ENCODE measurements at regions not wholly inside any gene's neighbourhood (a gene's known extent, or its start where the extent isn't known, plus 50 kb on each side); places are given as distances from the start of the nearest gene placed in this dataset.

DNA sequence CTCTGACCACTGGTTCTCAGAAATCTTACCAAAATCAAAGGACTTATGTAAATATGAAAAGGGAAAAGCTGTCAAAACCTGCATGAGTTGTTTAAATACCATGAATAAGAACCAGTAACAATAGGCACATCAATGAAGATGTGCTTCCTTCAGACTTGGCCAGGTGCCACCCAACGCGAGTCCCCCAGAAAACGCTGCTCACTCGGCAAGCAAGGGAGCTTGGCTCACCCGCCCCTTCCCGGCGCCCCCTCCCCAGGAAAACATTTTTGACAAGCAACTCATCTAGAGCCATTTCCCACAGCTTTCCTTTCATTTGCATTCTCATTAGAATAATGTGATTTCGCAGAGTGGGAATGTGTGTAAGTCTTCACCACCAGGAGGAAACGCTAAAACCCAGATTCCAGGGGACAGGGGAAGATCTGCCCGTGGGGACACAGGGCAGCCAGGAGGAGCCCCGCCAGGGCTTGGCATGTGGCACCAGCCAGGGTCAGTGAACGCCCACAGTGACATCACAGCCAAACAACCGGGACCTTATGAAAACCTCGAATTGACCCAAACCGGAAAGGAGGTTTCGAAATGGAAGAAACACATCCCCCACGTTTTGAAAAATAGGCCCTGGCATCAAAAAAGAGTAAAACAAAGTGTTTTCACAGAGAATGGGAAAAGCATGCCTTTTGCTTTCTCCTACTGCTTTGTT lies 366.2 kb upstream of the TSHZ3 start:
- DNase-seq = no peak

DNA sequence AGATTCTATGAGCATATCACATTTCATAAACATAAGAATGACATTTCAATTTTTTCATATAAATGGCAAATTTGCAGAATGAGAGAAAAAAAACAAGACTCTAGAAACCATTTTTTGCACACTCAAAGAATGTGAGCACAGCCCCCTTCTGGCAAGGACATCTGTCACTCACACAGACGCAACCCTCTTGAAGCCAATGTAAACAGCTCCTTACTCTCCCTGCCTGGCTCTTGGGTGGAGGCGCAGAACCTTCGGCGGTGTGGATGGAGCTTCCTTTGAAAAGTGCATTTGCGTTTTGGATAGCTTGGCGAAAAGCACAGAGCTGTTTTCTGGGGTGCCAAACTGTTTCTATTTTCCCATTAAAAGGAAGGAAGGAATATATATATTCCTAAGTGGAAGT lies 367.6 kb upstream of the TSHZ3 start:
- no peak for DNase-seq

DNA sequence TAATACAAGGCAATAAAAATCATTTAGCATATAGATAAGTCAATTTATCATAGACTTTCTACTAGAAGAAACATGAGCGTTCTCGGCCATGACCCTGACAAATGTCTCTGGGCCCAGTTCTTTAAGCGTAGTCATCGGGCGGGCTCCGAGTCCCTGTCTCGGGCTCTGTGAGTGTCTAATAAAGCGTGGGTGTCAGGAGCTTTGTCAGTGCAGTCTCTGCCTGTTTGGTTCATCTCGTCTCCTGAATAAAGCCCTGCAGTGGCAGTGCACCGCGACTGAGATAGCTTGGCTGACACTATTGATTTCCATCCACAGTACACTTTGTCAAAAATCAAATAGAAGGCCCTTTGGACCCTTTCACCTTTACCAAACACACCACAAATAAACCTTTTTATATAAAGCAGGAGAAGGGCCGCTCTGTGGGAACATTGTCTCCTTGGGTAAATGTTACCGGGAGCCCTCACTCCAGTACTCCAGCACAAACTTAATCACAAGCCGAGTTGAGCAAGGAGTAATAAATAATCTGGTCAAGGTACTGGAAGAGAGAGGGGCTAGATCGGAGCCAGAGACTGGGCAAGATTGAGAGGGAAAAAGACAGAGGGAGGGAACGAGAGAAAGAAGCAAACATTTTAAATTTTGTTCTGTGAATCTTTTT lies 368.2 kb upstream of the TSHZ3 start:
- no peak for DNase-seq

DNA sequence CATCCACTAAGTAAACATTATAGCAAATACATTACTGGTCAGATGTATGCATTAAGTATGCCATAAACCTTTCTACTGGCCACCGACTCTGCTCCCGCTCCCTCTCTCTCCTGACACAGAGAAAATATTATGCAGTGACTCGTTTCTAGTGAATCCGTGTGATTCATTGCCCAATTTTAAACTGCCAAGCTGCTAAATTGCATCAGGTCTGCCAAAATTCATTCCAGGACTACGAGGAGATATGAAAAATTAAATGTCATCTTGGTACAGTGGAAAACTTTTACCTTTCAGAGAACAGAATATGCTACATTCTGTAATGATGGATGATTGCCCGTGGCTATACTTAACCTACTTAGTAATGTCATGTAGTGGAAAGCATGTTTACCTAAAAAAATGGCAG lies 368.8 kb upstream of the TSHZ3 start:
- DNase-seq = no peak

DNA sequence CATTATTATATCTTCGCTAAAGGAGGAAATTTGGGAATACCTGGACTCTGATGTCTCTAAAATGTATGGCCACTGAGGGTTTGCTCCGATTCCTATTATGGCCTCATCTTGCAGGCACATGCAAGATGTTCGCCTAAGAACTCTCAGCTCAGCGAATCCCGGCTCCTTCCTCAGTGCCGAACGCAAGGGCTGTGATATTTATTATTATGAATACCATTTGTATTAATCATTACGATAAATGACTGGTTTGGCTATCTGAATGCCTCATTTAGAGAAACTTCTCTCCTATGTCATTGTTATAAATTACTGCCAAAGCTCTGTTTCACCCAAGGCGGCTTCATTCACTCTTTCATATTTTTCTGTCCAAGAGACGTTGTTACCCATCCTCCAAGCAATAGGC lies 369.7 kb upstream of the TSHZ3 start:
- no peak for DNase-seq

DNA sequence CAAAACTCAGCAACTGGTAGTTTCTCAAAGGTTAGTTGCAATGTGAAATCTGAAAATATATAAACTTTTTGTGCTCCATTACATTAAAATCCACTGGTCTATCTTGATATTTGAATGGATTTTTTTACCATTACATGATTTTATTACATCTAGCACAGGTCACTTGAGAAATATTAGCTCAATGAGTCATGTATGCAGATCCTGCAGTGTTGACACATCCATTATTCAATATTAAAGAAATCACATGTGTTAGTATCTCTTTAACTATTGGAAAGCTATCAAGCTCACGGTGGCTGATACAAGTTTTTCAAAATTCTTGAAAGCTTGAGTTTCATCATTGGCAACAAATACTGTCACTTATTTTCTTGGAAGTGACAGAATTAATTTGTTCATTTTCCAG lies 373.9 kb upstream of the TSHZ3 start:
- no peak for DNase-seq

DNA sequence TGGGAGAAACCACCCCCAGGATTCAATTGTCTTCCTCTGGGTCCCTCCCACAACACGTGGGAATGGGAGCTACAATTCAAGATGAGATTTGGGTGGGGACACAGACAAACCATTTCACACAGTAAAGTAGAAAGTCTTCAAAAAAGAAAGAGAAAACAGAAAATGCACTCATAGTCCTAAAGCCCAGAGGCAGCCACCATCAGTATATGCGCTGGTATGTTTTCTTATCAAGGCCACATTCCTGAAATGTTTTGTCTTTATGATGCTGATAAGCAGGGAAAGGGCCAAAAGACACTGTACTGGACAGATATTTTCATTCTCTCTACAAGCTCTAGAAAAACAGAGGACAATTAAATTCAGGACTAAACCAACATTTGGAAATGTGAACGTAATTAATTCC lies 375.8 kb upstream of the TSHZ3 start:
- DNase-seq = no peak

DNA sequence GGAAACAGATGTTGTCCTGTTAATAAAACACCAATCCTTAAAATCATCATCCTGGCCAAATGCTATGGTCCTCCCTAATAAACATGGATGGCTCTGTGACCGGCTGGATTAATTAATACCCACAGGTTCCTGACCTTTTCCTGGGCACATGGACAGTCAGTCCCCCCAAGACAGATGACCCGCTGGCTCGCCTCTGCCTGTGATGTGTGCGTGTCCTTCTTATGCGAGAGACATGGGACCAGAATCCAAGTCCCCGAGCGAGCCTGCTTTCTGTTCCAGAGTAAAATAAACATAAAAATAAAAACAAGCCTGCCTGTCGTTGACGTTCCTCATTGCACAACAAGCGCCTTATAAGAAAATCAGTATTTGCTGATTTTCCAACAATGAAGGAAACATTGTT lies 378.3 kb upstream of the TSHZ3 start:
- DNase-seq = no peak

DNA sequence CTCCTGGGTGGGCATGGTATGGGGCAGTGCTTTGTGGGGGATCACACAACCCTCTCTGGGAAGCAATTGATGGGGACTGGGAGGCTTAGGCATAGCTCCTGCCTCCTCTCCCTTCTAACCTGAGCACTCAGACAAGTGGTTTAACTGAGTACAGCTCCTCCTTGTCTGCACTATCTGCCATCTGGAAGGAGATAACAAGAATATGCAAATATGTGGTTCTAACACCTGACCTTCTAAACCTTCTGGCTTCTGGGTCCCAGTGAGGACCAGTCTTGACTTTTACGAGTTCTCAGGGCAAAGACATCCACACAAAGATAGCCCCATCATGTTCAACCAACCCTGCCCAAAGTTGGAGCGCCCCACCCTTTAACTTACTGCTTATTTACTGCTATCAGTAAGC lies 381.0 kb upstream of the TSHZ3 start:
- DNase-seq = no peak

DNA sequence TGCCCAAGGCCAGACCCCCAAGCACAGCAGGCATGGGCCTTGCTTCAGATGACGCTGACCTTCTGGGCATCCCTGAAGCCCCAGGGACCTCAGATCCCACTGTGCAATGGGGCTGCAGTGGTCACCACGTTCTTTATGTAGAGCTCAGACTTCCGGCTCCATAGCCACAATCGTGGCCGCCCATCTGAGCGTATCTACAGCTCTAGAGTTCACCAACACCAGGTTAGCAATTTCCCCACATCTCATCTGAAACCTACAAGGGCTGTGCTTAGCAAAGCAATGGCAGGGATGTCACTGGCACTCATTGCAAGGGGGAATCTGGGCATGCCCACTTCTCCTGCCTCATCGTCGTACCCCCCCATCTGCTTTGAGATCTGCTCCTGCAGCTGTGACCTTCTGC lies 384.4 kb upstream of the TSHZ3 start:
- DNase-seq = no peak

DNA sequence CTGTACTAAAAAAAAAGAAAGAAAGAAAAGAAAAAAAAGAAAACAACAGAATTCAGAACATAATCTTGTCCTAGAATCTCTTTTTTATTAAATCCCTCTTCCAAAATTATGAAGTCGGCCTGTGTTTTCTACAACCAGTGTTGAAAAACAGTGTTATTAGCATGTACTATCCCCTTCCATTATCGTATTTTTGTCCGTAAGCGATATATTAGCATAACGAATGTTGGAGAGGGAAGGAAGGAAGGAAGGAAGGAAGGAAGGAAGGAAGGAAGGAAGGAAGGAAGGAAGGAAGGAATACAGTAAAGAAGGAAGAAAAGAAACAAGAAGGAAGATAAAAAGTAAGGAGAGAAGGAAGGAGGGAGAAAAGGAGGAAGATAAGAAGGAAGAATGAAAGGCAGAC lies 393.0 kb upstream of the TSHZ3 start:
- DNase-seq = no peak

DNA sequence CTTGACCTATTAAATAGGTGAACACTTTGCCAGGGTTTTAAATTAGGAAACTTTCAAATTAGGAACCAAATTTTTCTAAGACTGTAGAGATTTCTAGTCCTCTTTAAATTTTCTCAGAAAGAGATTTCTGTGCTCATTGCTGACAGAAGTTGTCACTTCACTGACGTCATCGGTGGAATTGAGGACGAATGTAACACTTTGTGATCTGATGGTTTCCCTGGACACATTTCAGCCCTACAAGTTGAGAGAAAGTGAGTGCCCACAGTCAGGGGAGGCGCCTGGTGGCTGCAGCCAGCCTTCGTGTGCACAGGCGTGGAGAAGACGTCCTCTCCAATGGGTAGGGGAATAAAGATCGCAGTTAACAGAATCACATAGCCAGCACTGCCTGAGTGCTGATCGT lies 396.5 kb upstream of the TSHZ3 start:
- DNase-seq = no peak

DNA sequence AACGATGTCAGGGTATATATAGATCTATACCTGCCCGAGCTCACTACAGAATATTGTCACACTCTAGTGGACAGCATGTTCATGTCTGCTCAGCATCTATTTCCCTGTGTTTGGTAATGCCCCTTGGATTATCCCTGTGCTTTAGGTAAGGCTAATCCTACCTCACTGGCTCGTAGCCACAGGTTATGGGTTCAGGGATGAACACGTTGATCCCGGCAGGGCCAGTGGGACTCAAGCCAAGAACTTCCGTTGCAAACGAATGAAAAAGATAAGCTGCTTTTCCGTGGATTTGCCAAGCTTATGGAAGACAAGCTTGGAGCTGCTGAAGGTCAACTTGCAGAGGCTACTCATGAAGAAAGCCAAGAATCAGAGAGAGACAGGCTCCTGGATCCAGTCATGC lies 400.0 kb upstream of the TSHZ3 start:
- DNase-seq = no peak

DNA sequence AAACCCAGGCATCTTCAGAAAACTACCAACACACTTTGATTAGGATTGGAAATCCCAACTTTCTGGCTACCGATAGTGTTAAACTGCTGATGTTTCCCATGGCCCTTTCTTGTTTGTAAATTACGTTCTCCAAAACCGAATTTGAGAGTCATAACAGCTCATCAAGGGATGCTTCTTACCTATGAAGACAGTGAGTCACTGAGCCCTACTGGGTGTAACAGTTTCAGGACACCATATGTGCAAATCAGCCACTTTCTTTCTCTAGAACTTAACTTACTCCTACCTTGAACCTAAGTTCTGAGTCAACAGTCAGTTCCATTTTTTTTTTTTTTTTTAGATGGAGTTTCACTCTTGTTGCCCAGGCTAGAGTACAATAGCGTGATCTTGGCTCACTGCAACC lies 410.1 kb upstream of the TSHZ3 start:
- no peak for DNase-seq

DNA sequence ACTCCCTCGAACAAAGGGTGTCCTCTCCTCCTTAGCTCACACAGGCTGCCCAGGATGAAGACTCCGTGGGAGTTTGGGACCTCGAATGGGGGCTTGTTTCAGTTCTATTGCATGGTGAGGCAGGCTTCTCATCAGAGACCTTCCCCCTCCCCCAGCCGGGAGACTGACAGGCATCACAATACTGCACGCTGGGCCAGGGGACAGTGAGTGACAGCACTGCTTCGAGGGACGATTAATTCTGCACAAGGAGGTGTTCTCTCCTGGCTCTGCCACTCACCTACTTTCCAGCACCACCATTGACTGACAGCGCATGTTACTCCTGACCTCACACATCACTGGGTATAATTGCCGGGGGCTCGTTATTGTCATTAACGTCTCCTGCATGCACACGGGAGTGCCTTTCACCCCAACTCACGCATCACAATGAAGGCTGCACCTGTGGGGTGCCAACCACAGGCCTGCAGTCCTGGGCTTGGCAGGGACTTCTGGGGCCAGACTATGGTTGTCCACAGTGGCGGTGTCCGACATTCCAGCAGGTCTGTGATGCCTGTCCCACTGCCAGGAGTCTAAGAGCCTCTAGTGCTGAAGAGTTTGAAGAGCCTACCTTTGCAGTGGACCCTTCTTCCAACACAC lies 412.2 kb upstream of the TSHZ3 start:
- no peak for DNase-seq

DNA sequence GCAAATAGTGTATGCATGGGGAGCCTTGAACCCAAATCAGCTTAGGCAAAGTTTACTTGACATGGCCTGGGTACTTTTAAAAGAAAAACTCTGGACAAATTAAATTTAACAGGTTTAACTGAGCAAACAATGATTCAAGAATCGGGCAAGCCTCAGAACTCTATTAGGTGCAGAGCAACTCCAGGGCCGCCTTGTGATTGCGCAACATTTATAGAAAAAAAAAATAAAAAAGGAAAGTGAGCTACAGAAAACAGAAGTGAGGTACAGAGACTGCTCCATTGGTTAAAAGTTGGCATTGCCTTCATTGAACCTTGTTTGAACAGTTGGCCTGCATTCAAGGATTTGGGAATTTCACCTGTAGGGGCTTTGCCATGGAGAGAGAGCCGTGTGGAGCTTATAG lies 421.0 kb upstream of the TSHZ3 start:
- no peak for DNase-seq

DNA sequence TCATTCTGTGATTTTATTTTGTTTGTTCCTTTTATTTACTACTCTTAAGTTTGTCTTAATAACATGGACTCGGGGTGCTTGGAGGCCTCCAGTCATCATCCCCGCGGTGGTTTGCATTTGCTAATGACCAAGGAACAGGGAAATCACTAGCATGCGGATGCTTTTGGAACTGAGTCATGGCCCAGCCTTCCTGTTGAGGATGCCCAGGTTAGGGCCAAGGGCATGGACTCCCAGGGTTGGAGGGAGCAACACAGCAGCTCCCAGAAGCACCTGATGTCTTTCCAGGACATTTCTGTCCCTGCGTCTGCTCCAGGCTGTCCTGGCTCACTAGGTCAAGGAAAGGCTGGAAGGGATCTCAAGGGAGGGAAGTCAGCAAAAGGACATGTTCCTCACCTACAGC lies 423.7 kb upstream of the TSHZ3 start:
- DNase-seq = no peak

DNA sequence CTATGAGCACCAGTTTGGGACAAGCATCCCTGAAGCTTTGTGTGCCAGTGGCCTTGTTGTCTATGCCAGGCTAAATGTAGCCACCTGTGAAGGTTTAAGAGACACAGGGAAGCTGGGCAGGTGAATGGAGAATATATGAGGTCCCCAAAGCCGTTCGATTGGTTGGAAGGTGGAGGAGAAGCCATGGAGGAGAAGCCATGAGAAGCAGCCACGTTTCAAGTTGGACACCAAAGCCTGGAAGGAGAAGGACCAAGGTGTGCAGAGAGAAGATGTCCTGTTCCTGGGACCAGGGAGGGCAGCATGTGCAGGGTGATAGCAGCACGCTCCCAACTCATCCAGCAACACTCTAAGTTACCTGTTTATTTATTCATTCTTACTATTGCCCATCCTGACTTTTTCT lies 432.3 kb upstream of the TSHZ3 start:
- DNase-seq = no peak

DNA sequence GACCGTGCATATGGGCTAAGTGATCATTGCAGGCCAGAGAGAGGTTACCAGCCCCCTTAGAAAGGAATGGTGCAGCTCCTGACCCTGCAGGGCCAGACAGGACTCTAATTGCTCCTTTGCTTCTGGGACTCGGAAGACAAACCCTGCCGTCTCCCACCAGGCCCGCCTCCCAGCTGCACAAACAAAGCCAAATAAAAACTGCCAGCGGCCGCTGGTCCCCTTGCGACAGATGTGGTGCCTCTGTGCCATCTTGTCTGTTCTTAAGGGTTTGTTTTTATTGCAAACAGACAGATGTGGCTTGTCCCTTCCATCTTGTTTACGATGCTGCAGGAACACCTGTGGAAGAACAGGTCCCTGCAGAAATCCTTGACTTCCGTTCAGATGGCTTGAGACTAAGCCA lies 434.4 kb upstream of the TSHZ3 start:
- no peak for DNase-seq

DNA sequence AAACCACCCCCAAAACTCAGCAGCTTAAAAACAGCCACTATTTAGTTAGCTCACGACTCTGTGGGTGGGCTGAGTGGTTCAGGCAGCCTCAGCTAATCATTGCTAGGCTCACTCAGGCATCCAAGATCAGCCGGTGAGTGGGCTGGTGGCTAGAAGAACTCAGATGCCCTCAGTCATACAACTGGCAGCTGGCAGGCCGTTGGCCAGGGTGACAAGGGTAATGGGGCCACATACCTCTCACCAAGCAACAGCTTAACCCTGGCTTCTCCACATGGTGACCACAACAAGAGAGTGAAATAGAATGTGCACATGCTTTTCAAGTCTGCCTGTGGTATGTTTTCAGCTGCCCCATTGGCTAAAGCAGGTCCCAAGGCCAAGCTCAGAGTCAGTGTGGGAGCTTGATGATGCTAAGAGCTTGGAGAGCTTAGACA lies 435.4 kb upstream of the TSHZ3 start:
- no peak for DNase-seq

DNA sequence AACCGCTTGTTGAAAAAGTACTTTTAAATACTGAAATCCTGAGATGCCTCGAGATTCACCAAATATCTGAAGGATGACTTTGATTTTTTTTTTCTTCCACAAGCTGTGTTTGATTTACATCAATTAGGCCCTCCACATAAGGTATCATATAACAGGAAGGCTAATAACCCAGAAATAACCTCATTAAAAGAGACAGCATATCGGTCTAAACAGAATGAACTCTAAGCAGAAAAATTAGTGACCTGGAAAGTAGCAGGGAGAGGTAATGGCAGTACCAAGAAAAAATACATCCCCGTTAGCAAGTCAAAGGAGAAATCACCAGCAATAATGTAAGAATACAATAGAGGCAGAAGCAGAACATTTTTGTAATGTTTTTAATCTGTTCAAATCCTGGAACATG lies 452.4 kb upstream of the TSHZ3 start:
- no peak for DNase-seq

DNA sequence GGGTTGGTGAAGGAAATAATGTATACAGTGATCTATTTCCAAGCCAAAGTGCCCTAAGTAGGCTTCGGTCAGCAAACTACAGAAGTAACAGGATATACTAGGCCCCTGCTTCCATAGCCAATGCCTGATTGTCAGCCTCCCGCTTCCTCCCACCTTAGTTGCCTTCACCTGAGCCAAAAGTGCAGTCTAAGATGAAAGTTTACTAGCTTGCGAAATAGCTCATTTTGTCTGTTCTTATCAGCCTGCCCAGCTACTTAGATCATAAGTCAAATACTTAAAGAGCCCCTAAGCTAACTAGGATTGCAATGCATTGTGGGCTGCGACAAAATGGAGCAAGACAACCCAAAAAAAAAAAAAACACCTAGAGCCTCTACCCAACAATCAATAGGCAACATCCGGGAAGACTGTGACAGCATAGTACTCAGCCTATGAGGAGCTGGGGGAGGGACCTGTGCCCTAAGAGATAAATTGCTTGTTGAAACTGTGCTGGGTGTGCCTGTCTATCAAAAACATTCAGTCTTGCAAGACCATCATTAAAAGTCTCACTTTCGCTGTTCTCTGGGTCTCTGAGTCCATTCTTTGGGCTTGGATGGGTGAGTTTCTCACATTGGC lies 454.7 kb upstream of the TSHZ3 start:
- DNase-seq = no peak

DNA sequence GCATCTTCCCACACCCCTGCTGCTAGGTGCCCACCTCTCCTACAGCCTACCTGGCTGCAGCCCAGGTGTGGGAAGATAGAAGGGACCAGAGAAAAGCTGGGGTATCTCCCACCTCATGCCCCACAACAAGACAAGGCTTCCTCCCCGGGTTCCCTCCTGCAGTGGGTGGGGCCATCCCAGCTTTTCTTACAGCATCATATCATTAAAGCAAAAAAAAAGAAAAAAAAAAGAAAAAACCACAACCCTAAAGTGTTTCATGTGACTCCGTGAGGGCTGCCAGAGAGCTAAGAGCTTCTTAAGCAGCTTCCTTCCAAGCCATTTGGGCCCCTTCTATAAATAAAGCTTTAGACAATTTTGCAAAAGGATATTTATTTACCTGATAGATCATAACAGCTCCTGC lies 455.4 kb upstream of the TSHZ3 start:
- DNase-seq = no peak

DNA sequence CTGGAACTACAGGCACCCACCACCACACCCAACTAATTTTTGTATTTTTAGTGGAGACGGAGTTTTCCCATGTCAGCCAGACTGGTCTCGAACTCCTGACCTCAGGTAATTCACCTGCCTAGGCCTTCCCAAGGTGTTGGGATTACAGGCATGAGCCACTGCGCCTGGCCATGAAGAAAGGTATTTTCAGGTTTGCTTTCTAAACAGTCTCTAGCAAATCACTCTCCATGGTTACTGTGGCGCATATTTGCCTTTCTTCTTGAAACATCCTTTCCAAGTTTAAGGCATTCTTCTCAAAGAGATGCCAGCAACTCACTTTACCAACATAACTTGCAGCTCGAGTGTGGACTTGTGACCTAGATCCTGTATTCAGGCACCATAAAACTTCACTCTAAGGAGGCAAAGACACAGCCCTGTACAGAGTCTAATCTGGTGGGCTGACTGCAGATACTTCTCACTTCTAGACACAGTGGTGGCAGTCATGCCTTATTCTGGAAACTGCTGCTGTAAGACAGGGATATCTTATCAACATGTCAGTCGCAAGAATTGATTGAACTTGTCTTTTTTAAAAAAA lies 461.4 kb upstream of the TSHZ3 start:
- DNase-seq = no peak
